SJCRH30 (cell line): ENCODE measurements at regions not wholly inside any gene's neighbourhood (a gene's known extent, or its start where the extent isn't known, plus 50 kb on each side); places are given as distances from the start of the nearest gene placed in this dataset.

Experiments
- DNase-seq, 2 experiments: peaks; one replicate each; pipeline ENCODE4 v3.0.0-alpha.2; 2015 to 2020
- H3K27ac ChIP-seq: fragments of 250-450 bp; sonication (Bioruptor Pico); 2 replicates; pipeline ENCODE4 v1.5.1; 2020; ENCODE audit warnings: mild to moderate bottlenecking, moderate library complexity
- H3K27me3 ChIP-seq: fragments of 250-450 bp; sonication (Bioruptor Pico); 2 replicates; pipeline ENCODE4 v1.5.1; 2020; ENCODE audit warnings: mild to moderate bottlenecking, moderate library complexity
- H3K36me3 ChIP-seq: fragments of 250-450 bp; sonication (Bioruptor Pico); 2 replicates; pipeline ENCODE4 v1.5.1; 2020; ENCODE audit warnings: mild to moderate bottlenecking, moderate library complexity
- H3K4me1 ChIP-seq: fragments of 250-450 bp; sonication (Bioruptor Pico); 2 replicates; pipeline ENCODE4 v1.5.1; 2020; ENCODE audit warnings: mild to moderate bottlenecking, moderate library complexity
- H3K4me3 ChIP-seq: fragments of 250-450 bp; sonication (Bioruptor Pico); 2 replicates; pipeline ENCODE4 v1.5.1; 2020; ENCODE audit warnings: mild to moderate bottlenecking, moderate library complexity
- H3K9me3 ChIP-seq: fragments of 250-450 bp; sonication (Bioruptor Pico); replicated peaks from 2 replicates; pipeline ENCODE4 v1.5.1; 2020; ENCODE audit warnings: mild to moderate bottlenecking, moderate library complexity

DNA sequence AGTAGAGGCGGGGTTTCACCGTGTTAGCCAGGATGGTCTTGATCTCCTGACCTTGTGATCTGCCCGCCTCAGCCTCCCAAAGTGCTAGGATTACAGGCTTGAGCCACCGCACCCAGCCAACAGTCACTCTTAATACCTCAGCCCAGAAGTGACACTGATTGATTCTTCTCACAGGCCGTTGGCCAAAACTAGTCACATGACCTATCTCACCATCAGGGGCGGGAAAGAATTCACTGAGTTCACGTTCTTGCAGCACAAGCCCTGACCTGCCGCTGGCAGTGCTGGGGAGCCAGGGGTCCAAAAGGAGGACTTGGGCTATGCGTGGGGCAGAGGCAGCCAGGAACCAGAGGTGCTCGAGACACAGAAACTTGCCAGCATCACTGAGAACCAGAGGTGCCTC is 55.0 kb upstream of the CPLX2 start:
- Histone ChIP-seq H3K27ac (no peak overlapping the region), H3K36me3 (no peaks in the 10 kb centered on the region), H3K9me3 (no peaks in the 10 kb centered on the region), H3K4me1 (peaks cover 4% of the 10 kb centered on the region; the same call in 1 of the 2 replicates), H3K4me3 (no peak overlapping the region), H3K27me3 (no peaks in the 10 kb centered on the region; the same call in 1 of the 2 replicates)
- DNase-seq = no peak

DNA sequence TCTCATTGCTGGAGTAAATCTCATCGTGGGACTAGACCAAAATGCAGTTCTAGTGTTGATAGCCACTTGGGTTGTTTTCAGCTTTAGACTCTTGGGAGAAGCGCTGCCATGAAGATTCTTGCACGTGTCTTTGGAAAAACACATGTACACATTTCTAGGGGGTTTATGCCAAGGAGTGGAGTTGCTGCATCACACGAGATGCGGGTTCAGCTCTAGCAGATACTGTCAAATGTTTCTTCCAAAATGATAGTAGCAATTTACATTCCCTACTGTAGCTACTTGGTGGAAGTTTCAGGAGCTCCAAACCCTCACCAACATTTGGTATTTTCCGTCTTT is 52.3 kb upstream of the CPLX2 start:
- no peak for DNase-seq
- H3K27ac ChIP-seq = no peak overlapping the region

DNA sequence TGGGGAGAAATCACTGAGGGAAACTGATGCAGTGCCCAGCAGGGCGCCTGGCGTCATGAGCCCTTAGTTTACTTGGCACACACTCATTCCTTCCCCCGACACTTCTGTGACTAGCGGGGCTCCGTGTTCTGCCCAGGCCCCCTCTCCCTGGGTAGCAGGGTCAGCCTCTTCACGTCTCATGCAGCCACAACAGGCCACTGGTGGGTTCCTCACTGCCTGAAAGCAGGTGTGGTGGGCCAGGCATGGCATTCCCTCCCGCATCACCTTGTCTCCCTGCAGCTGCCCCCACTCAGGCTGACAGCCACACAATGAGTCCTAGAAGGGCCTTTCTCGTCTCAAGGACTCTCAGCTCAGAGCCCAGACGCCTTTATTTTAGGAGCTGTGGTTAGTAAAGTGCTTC is 51.1 kb upstream of the CPLX2 start:
- Histone ChIP-seq H3K27ac (no peak overlapping the region), H3K27me3 (no peaks in the 10 kb centered on the region; the same call in 1 of the 2 replicates), H3K4me1 (no peaks in the 10 kb centered on the region; the same call in 1 of the 2 replicates), H3K36me3 (no peaks in the 10 kb centered on the region), H3K4me3 (no peak overlapping the region), H3K9me3 (no peaks in the 10 kb centered on the region)
- no peak for DNase-seq

More for the DNA sequence above, 52.3 kb upstream of the CPLX2 start:
- Histone ChIP-seq H3K36me3 (no peaks in the 10 kb centered on the region), H3K4me3 (no peak overlapping the region), H3K4me1 (peaks cover 4% of the 10 kb centered on the region; the same call in 1 of the 2 replicates), H3K27me3 (no peaks in the 10 kb centered on the region; the same call in 1 of the 2 replicates), H3K9me3 (no peaks in the 10 kb centered on the region)
